H1 (cell line): ENCODE measurements at regions not wholly inside any gene's neighbourhood (a gene's known extent, or its start where the extent isn't known, plus 50 kb on each side); places are given as distances from the start of the nearest gene placed in this dataset.

ENCODE experiments used
- CTCF ChIA-PET: fragments of 300-600 bp; sonication (Branson Sonifier 250); formaldehyde crosslinking; loops from one replicate; lab custom pipeline; 2021; ENCODE audit not compliant: partially characterized antibody; lab: Charles Lee
- POLR2A ChIA-PET: fragments of 300-600 bp; sonication (Branson Sonifier 250); formaldehyde crosslinking; loops from one replicate; lab custom pipeline; 2021; ENCODE audit warnings: inconsistent platforms; ENCODE audit not compliant: partially characterized antibody; lab: Charles Lee
- DNase-seq, 2 experiments: peaks; one replicate each; pipeline versions ENCODE4 v3.0.0 to v3.0.0-alpha.2; 2010 to 2022; ENCODE audit warnings: low spot score in 2 of 2, low read depth in 1 of 2, mixed read lengths in 1 of 2
- FAIRE-seq: peaks from 2 replicates; lab custom pipeline; 2011; peaks lifted over from hg19 to GRCh38; lab: Jason Lieb, UNC
- H2AFZ ChIP-seq: 2 replicates; pipeline ENCODE4 v1.8.1; 2012; ENCODE audit warnings: low read length, inconsistent platforms
- H2AK5ac ChIP-seq: 2 replicates; pipeline ENCODE4 v1.6.1; 2013; ENCODE audit warnings: low read depth, low read length
- H2BK120ac ChIP-seq: replicated peaks from 2 replicates; pipeline ENCODE3; 2013; ENCODE audit warnings: low read depth, low read length, inconsistent platforms
- H2BK12ac ChIP-seq: 2 replicates; pipeline ENCODE4 v1.6.1; 2013; ENCODE audit warnings: low read depth, low read length
- H2BK15ac ChIP-seq: 2 replicates; pipeline ENCODE4 v1.6.1; 2013; ENCODE audit warnings: low read length
- H2BK20ac ChIP-seq: 2 replicates; pipeline ENCODE4 v1.6.1; 2013; ENCODE audit warnings: low read length
- H2BK5ac ChIP-seq: 2 replicates; pipeline ENCODE4 v1.6.1; 2013; ENCODE audit warnings: low read depth, low read length
- H3K14ac ChIP-seq: 2 replicates; pipeline ENCODE4 v1.6.1; 2013; ENCODE audit warnings: inconsistent platforms; ENCODE audit not compliant: insufficient read length
- H3K18ac ChIP-seq: 2 replicates; pipeline ENCODE4 v1.6.1; 2013; ENCODE audit warnings: low read length; ENCODE audit errors: extremely low read depth
- H3K23ac ChIP-seq: 2 replicates; pipeline ENCODE4 v1.6.1; 2013; ENCODE audit warnings: inconsistent platforms; ENCODE audit not compliant: insufficient read length
- H3K23me2 ChIP-seq: 2 replicates; pipeline ENCODE4 v1.6.1; 2013; ENCODE audit warnings: low read depth, low read length
- H3K27ac ChIP-seq: 2 replicates; pipeline ENCODE4 v1.6.1; 2011; ENCODE audit warnings: low read depth, low read length, inconsistent platforms
- H3K27me3 ChIP-seq, 4 experiments: replicated peaks in 1 of 4; 1 replicate in 1 of 4; 2 replicates in 3 of 4; pipeline versions ENCODE4 v1.6.1 to v1.8.1; 2011 to 2013; ENCODE audit warnings: low read length in 3 of 4, mild to moderate bottlenecking in 3 of 4, inconsistent platforms in 2 of 4, mixed read lengths in 2 of 4, moderate library complexity in 1 of 4; ENCODE audit not compliant: control insufficient read depth in 3 of 4, insufficient read depth in 3 of 4; ENCODE audit errors: extremely low read depth in 1 of 4
- H3K36me3 ChIP-seq, 4 experiments: 2 replicates each; pipeline versions ENCODE4 v1.6.1 to v1.8.1; 2011 to 2013; ENCODE audit warnings: mild to moderate bottlenecking in 4 of 4, low read length in 3 of 4, moderate library complexity in 2 of 4, control low read depth in 1 of 4, inconsistent platforms in 1 of 4; ENCODE audit not compliant: insufficient read depth in 4 of 4, control insufficient read depth in 2 of 4
- H3K4ac ChIP-seq: replicated peaks from 2 replicates; pipeline ENCODE3; 2013; ENCODE audit warnings: low read length, low read depth, mixed read lengths, inconsistent platforms; ENCODE audit not compliant: insufficient read length
- H3K4me1 ChIP-seq, 4 experiments: replicated peaks in 1 of 4; 1 replicate in 1 of 4; 2 replicates in 3 of 4; pipeline versions ENCODE4 v1.6.1 to v1.8.1; 2011 to 2013; ENCODE audit warnings: low read length in 3 of 4, inconsistent platforms in 2 of 4, mixed read lengths in 1 of 4; ENCODE audit not compliant: insufficient read depth in 4 of 4, control insufficient read depth in 3 of 4
- H3K4me2 ChIP-seq, 2 experiments: 2 replicates each; pipeline versions ENCODE4 v1.6.1 to v1.8.1; 2011 to 2013; ENCODE audit warnings: low read depth in 2 of 2, low read length in 2 of 2, control low read depth in 1 of 2, inconsistent platforms in 1 of 2, mild to moderate bottlenecking in 1 of 2; ENCODE audit not compliant: insufficient read depth in 1 of 2
- H3K4me3 ChIP-seq, 4 experiments: fragments of 200-600, 300-600 bp in 1 of 4; sonication (generic), shearing (Covaris generic), sonication (Bioruptor Twin) in 1 of 4; 2 replicates each; pipeline versions ENCODE4 v1.5.1 to v1.8.1; 2011 to 2016; ENCODE audit warnings: low read length in 4 of 4, low read depth in 3 of 4, control low read depth in 2 of 4, inconsistent platforms in 2 of 4, mild to moderate bottlenecking in 2 of 4, mixed read lengths in 1 of 4, moderate library complexity in 1 of 4; ENCODE audit not compliant: insufficient read depth in 2 of 4; ENCODE audit errors: extremely low read depth in 1 of 4
- H3K56ac ChIP-seq: replicated peaks from 2 replicates; pipeline ENCODE3; 2013; ENCODE audit warnings: low read depth, mild to moderate bottlenecking, mixed read lengths, low read length, inconsistent platforms; ENCODE audit not compliant: insufficient read length
- H3K79me1 ChIP-seq: 2 replicates; pipeline ENCODE4 v1.6.1; 2013; ENCODE audit warnings: low read depth, low read length, control low read depth
- H3K79me2 ChIP-seq, 2 experiments: 2 replicates each; pipeline versions ENCODE4 v1.6.1 to v1.8.1; 2012 to 2013; ENCODE audit warnings: low read length in 2 of 2, mild to moderate bottlenecking in 2 of 2, inconsistent platforms in 1 of 2; ENCODE audit not compliant: insufficient read depth in 2 of 2, control insufficient read depth in 1 of 2
- H3K9ac ChIP-seq, 4 experiments: replicated peaks in 1 of 4; 1 replicate in 1 of 4; 2 replicates in 3 of 4; pipeline versions ENCODE4 v1.6.1 to v1.8.1; 2011 to 2013; ENCODE audit warnings: low read depth in 3 of 4, low read length in 3 of 4, control low read depth in 2 of 4, mild to moderate bottlenecking in 2 of 4, moderate library complexity in 2 of 4, inconsistent platforms in 1 of 4; ENCODE audit errors: extremely low read depth in 1 of 4
- H3K9me3 ChIP-seq, 2 experiments: 2 replicates each; pipeline versions ENCODE4 v1.6.1 to v1.8.1; 2012 to 2013; ENCODE audit warnings: mild to moderate bottlenecking in 2 of 2, moderate library complexity in 2 of 2, control low read depth in 1 of 2, inconsistent platforms in 1 of 2, low read depth in 1 of 2, low read length in 1 of 2, mixed read lengths in 1 of 2; ENCODE audit not compliant: insufficient read depth in 2 of 2
- H4K20me1 ChIP-seq, 2 experiments: replicated peaks in 1 of 2; 2 replicates each; pipeline versions ENCODE3 to v1.8.1; 2011 to 2013; ENCODE audit warnings: inconsistent platforms in 2 of 2, low read length in 2 of 2, mild to moderate bottlenecking in 1 of 2; ENCODE audit not compliant: insufficient read depth in 2 of 2, control insufficient read depth in 1 of 2
- H4K5ac ChIP-seq: 2 replicates; pipeline ENCODE4 v1.6.1; 2013; ENCODE audit warnings: low read length, low read depth, mixed read lengths, inconsistent platforms; ENCODE audit not compliant: insufficient read length
- H4K8ac ChIP-seq: 2 replicates; pipeline ENCODE4 v1.8.0; 2013; ENCODE audit warnings: mild to moderate bottlenecking, moderate library complexity, low read length, inconsistent platforms; ENCODE audit not compliant: insufficient read depth; ENCODE audit errors: extremely low read depth
- H4K91ac ChIP-seq: replicated peaks from 2 replicates; pipeline ENCODE3; 2013; ENCODE audit warnings: low read length, mixed read lengths, inconsistent platforms; ENCODE audit not compliant: insufficient read length
- CREB1 ChIP-seq: IDR thresholded peaks from 2 replicates; pipeline ENCODE4 v1.6.1; 2012; ENCODE audit warnings: inconsistent platforms
- GABPA ChIP-seq: IDR thresholded peaks from 2 replicates; pipeline ENCODE4 v1.6.1; 2011; ENCODE audit warnings: mild to moderate bottlenecking, low read length, moderate library complexity, borderline replicate concordance; ENCODE audit not compliant: insufficient read depth
- GTF2F1 ChIP-seq: IDR thresholded peaks from 2 replicates; pipeline ENCODE4 v1.6.1; 2012; ENCODE audit warnings: low read depth, low read length, improper control_type of control experiment, borderline replicate concordance
- HDAC2 ChIP-seq, 2 experiments: fragments of 300-600 bp in 1 of 2; sonication (generic) in 1 of 2; IDR thresholded peaks; 2 replicates each; pipeline ENCODE4 v1.6.1; 2011 to 2012; ENCODE audit warnings: low read depth in 2 of 2, low read length in 2 of 2, mild to moderate bottlenecking in 2 of 2, moderate library complexity in 2 of 2, borderline replicate concordance in 1 of 2, inconsistent platforms in 1 of 2
- SIN3A ChIP-seq, 2 experiments: IDR thresholded peaks in 1 of 2; conservative IDR thresholded peaks in 1 of 2; 2 replicates each; pipeline ENCODE4 v1.6.1; 2011 to 2012; ENCODE audit warnings: low read length in 2 of 2, improper control_type of control experiment in 1 of 2, low read depth in 1 of 2, mild to moderate bottlenecking in 1 of 2
- SP4 ChIP-seq: IDR thresholded peaks from 2 replicates; pipeline ENCODE4 v1.6.1; 2012; ENCODE audit warnings: low read length, inconsistent platforms
- WGBS, 2 experiments: shearing (Covaris generic) in 1 of 2; methylation state at CpG; one replicate each; pipeline versions ENCODE4 v1.1.6 to v1.1.7; 2013 to 2015; ENCODE audit warnings: low lambda C conversion rate in 2 of 2, mixed read lengths in 2 of 2, inconsistent platforms in 1 of 2, low coverage in 1 of 2, missing lambda C conversion rate in 1 of 2; ENCODE audit not compliant: insufficient replicate concordance in 2 of 2, insufficient coverage in 1 of 2, insufficient read length in 1 of 2; ENCODE audit errors: extremely low coverage in 1 of 2, missing lambda C conversion rate in 1 of 2; 5-methylcytosine and 5-hydroxymethylcytosine counted together

DNA sequence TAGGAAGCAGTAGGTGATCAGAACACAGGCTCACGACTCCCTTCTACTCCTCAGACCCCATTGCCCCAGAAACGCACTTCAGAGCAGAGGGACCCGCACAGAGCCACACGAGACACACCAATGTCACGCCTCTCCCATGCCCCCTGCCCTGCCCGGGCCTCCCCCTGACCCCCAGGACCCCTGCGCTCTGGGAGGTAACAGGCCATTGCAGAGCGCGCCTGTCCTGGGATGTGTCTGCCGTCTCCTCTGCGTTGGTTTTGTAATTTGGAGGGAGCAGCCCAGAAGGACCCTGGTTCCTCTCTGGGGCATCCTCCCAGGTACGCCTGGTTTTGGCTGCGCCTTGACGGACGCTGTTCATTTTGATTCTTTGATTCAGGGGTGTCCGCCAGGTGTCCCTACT is 85.4 kb downstream of the UNCX start:
- Histone ChIP-seq H4K20me1 (peaks cover 0 to 3% of the 10 kb centered on the region in 2 experiments), H3K4ac (no peak overlapping the region), H2BK12ac (no peak overlapping the region), H3K9me3 (no peaks in the 10 kb centered on the region), H2AFZ (no peak overlapping the region), H3K27ac (no peak overlapping the region), H3K23me2 (no peaks in the 10 kb centered on the region), H2AK5ac (no peak overlapping the region), H3K4me1 (no peaks in the 10 kb centered on the region; a peak in 3 of 7 replicates), H3K4me2 (no peak overlapping the region), H3K14ac (no peak overlapping the region), H4K8ac (no peak overlapping the region), H2BK5ac (no peak overlapping the region)
- CTCF ChIA-PET = interaction anchor here (1.4 to 1.6 kb wide), 2 partner anchors 26 to 87 kb away, joined by 3 read pairs; no protein-coding TSS in a partner anchor
- no peak for FAIRE-seq
- 91% methylated on average over 13 of the region's 16 CpGs; no CpG with 5 or more reads in 1 of the 2 experiments for WGBS, 2 experiments
- TF ChIP-seq SP4 (no peak), HDAC2 (IDR thresholded peaks at IDR 0.05; ENCODE audit: borderline replicate concordance in 1 of 2, low read depth in 2 of 2, low read length in 2 of 2) (no peak), GTF2F1 (no peak), CREB1 (no peak), GABPA (no peak), SIN3A (conservative IDR thresholded peaks at IDR 0.05 in 1 of 2, IDR thresholded peaks at IDR 0.05 in 1 of 2; ENCODE audit: low read depth in 1 of 2, low read length in 2 of 2) (no peak)
- TF ChIP-seq, all 59 proteins: peak for 0
- no peaks in the 10 kb centered on the region for H3K27me3 ChIP-seq
- H4K91ac ChIP-seq = no peak overlapping the region
- no peak overlapping the region for H3K9ac ChIP-seq
- no peak overlapping the region for H3K4me3 ChIP-seq
- H4K5ac ChIP-seq = no peak overlapping the region
- H2BK120ac ChIP-seq = no peak overlapping the region
- H3K18ac ChIP-seq = no peak overlapping the region
- no peak overlapping the region for H2BK15ac ChIP-seq
- no peaks in the 10 kb centered on the region for H3K79me1 ChIP-seq
- H3K79me2 ChIP-seq = no peaks in the 10 kb centered on the region
- no peak overlapping the region for H2BK20ac ChIP-seq
- POLR2A ChIA-PET = no interaction called here
- DNase-seq = no peak
- no peaks in the 10 kb centered on the region for H3K36me3 ChIP-seq
- H3K56ac ChIP-seq = no peak overlapping the region
- no peak overlapping the region for H3K23ac ChIP-seq
